Adrenal gland (tissue), 9 donors: ENCODE measurements at regions not wholly inside any gene's neighbourhood (a gene's known extent, or its start where the extent isn't known, plus 50 kb on each side); places are given as distances from the start of the nearest gene placed in this dataset.

ENCODE experiments used
- DNase-seq, 7 donors: peaks; one replicate each; pipeline ENCODE4 v3.0.0-alpha.2; 2019 to 2020
- H3K27ac ChIP-seq, 5 donors: fragments of 200-600 bp; sonication (generic) in 4 of 5; 1 replicate in 3 of 5; 2 replicates in 2 of 5; pipeline versions ENCODE4 v1.5.1 to v1.8.0; 2016 to 2020; ENCODE audit warnings: mild to moderate bottlenecking in 1 of 5
- H3K27me3 ChIP-seq: fragments of 200-600 bp; 2 replicates; pipeline ENCODE4 v1.8.0; 2021
- H3K36me3 ChIP-seq, 2 donors: fragments of 200-600 bp; replicated peaks in 1 of 2; 1 replicate in 1 of 2; 2 replicates in 1 of 2; pipeline versions ENCODE4 v1.5.1 to v1.8.0; 2018 to 2022
- H3K4me1 ChIP-seq, 2 donors: fragments of 200-600 bp; replicated peaks in 1 of 2; 1 replicate in 1 of 2; 2 replicates in 1 of 2; pipeline versions ENCODE4 v1.5.1 to v1.8.0; 2018 to 2021
- H3K4me3 ChIP-seq, 4 donors: fragments of 200-600 bp; sonication (generic) in 3 of 4; one replicate each; pipeline ENCODE4 v1.5.1; 2016 to 2018
- H3K9me3 ChIP-seq, 3 donors: fragments of 200-600 bp; sonication (generic) in 1 of 3; replicated peaks in 1 of 3; 1 replicate in 2 of 3; 2 replicates in 1 of 3; pipeline versions ENCODE4 v1.5.1 to v1.8.0; 2016 to 2021
- POLR2A ChIP-seq, 2 donors: fragments of 450-650 bp; IDR thresholded peaks; one replicate each; pipeline ENCODE4 v1.6.1; 2017; ENCODE audit warnings: antibody characterized with exemption in 2 of 2, mild to moderate bottlenecking in 2 of 2, moderate library complexity in 1 of 2
- WGBS, 4 donors: extraction: QIAGEN DNeasy Blood & Tissue Kit in 2 of 4; methylation state at CpG; one replicate each; pipeline versions ENCODE4 v1.1.5 to v1.1.7; 2013 to 2017; 5-methylcytosine and 5-hydroxymethylcytosine counted together
- intact Hi-C, 2 donors: fragments of 100-400 bp; cut with DNase I; formaldehyde crosslinking; loops; one replicate each; pipeline versions ENCODE4 v1.14.1 to v1.15.0; 2022 to 2023
- TF ChIP-seq, protein P1 (sequence below), 6 experiments: fragments of 450-650 bp in 4 of 6; fragments of 200-600 bp in 2 of 6; sonication (generic) in 1 of 6; IDR thresholded peaks; 1 replicate in 5 of 6; 2 replicates in 1 of 6; pipeline versions ENCODE4 v1.5.1 to v1.8.0; 2016 to 2021; ENCODE audit warnings: antibody characterized with exemption in 6 of 6, mild to moderate bottlenecking in 2 of 6, moderate library complexity in 1 of 6
- donor health status: healthy with polysubstance abuse.
- donor health status: Bipolar disorder and iron deficiency.
- donor health status: DM: yes; HTN: yes; CAD: no.
- donor health status: DM: no; HTN: no; CAD: no.
- donor health status: DM: no; HTN: no; CAD: no.

- Histone ChIP-seq H3K27me3 (no peaks in the 10 kb centered on the region), H3K9me3 (no peaks in the 10 kb centered on the region), H3K27ac (no peak overlapping the region), H3K4me3 (no peak overlapping the region), H3K4me1 (no peaks in the 10 kb centered on the region), H3K36me3 (no peaks in the 10 kb centered on the region)
- 85 to 97% (median 95%) methylated on average over 1 of the region's 1 CpG for WGBS, 4 donors
- no peak for DNase-seq
- no peak for TF ChIP-seq POLR2A (IDR thresholded peaks at IDR 0.05)
- intact Hi-C loops = no loop called here
Observed at GRCh38 chr14:42172304-42172703, 565.6 kb downstream of the LRFN5 start.

- intact Hi-C loops = no loop called here
- TF ChIP-seq POLR2A (IDR thresholded peaks at IDR 0.05) = no peak
- TF ChIP-seq, protein P1, sequence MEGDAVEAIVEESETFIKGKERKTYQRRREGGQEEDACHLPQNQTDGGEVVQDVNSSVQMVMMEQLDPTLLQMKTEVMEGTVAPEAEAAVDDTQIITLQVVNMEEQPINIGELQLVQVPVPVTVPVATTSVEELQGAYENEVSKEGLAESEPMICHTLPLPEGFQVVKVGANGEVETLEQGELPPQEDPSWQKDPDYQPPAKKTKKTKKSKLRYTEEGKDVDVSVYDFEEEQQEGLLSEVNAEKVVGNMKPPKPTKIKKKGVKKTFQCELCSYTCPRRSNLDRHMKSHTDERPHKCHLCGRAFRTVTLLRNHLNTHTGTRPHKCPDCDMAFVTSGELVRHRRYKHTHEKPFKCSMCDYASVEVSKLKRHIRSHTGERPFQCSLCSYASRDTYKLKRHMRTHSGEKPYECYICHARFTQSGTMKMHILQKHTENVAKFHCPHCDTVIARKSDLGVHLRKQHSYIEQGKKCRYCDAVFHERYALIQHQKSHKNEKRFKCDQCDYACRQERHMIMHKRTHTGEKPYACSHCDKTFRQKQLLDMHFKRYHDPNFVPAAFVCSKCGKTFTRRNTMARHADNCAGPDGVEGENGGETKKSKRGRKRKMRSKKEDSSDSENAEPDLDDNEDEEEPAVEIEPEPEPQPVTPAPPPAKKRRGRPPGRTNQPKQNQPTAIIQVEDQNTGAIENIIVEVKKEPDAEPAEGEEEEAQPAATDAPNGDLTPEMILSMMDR (IDR thresholded peaks at IDR 0.05) = no peak
- Histone ChIP-seq H3K9me3 (no peaks in the 10 kb centered on the region), H3K27ac (no peak overlapping the region), H3K4me3 (no peak overlapping the region), H3K36me3 (no peaks in the 10 kb centered on the region), H3K27me3 (no peaks in the 10 kb centered on the region), H3K4me1 (no peaks in the 10 kb centered on the region)
- 57 to 94% (median 78%) methylated on average over 1 to 2 of the region's 2 CpGs for WGBS, 4 donors
- DNase-seq = no peak
Observed at GRCh38 chr14:42163136-42163535, 556.5 kb downstream of the LRFN5 start.

GRCh38 chr14:42159138-42159537, 552.5 kb downstream of the LRFN5 start:
- H3K36me3 ChIP-seq = no peaks in the 10 kb centered on the region
- no peak overlapping the region for H3K4me3 ChIP-seq
- TF ChIP-seq, protein P1 (IDR thresholded peaks at IDR 0.05) = no peak
- TF ChIP-seq POLR2A (IDR thresholded peaks at IDR 0.05) = no peak
- no peak for DNase-seq
- H3K27ac ChIP-seq = no peak overlapping the region
- H3K4me1 ChIP-seq = no peaks in the 10 kb centered on the region
- intact Hi-C loops = no loop called here
- WGBS, 4 donors = 68 to 83% (median 83%) methylated on average over 2 of the region's 2 CpGs
- no peaks in the 10 kb centered on the region for H3K27me3 ChIP-seq
- H3K9me3 ChIP-seq = no peaks in the 10 kb centered on the region

DNA sequence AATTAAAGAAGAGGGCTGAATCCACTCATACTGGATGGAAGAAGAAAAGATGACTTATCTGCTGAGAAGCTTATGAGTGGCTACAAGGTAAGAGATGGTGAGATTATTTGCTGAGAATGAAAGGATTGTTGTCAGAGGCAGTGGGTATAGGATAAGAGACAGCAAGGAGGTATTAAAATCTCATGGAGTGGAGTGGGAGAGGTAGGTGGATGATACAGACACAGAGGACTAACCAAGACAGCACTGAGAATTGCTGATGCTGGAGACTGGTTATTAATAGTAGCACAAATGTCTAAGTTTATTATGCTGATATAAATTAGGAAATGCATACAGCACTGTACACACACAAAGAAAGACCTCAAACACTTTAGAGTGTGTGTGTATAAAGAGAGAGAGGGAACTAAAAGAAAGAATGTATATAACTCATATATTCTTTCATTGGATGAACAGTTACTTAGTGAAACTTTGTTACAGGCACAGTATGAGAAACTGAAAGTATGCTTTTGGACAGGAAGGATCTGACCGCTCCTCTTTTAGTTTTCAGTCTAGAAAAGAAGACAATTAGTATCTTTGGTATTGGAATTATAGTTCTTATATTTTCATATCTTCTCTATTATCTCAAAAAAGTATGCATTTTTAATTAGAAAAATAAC, 543.1 kb downstream of the LRFN5 start:
- Histone ChIP-seq H3K36me3 (no peaks in the 10 kb centered on the region), H3K9me3 (no peaks in the 10 kb centered on the region), H3K4me3 (no peak overlapping the region), H3K27me3 (no peaks in the 10 kb centered on the region), H3K27ac (no peak overlapping the region), H3K4me1 (no peaks in the 10 kb centered on the region)
- TF ChIP-seq POLR2A (IDR thresholded peaks at IDR 0.05) = no peak
- TF ChIP-seq, protein P1 (IDR thresholded peaks at IDR 0.05) = no peak
- intact Hi-C loops = no loop called here
- 0 to 87% (median 83%) methylated on average over 1 of the region's 1 CpG for WGBS, 4 donors
- DNase-seq = no peak

- Histone ChIP-seq H3K36me3 (no peaks in the 10 kb centered on the region), H3K4me3 (no peak overlapping the region), H3K9me3 (no peaks in the 10 kb centered on the region), H3K4me1 (no peaks in the 10 kb centered on the region), H3K27me3 (no peaks in the 10 kb centered on the region), H3K27ac (no peak overlapping the region)
- intact Hi-C loops = no loop called here
- 56 to 62% (median 59%) methylated on average over 4 of the region's 4 CpGs for WGBS, 4 donors
- TF ChIP-seq POLR2A (IDR thresholded peaks at IDR 0.05) = no peak
- TF ChIP-seq, protein P1 (IDR thresholded peaks at IDR 0.05) = no peak
- DNase-seq = no peak
Observed at GRCh38 chr14:42145766-42146165, 539.1 kb downstream of the LRFN5 start.
